ENCODE measurements at regions not wholly inside any gene's neighbourhood (a gene's known extent, or its start where the extent isn't known, plus 50 kb on each side); places are given as distances from the start of the nearest gene placed in this dataset.

DNA sequence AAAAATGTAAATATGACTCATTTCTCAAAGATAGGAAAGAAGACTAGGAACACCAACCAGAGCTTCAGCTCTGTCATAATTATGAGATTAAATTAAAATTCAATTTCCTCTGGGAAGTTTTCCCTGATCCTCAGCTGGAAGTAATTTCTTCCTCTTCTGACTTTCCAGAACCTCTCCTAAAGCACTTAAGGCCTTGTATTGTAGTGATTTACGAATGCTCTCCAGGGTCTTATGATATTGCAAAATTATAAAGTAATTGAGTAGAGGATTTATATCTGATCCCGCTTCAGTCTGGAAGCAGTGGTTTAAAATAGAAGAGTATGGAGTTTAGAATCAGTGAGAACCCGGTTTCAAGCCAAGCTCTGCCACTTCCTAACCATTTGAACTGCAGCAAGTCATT lies 279.8 kb downstream of the ZPLD1 start:
- in situ Hi-C loops (cut with HindIII; ENCODE audit: low pct_unique_long_range_greater_than_20kb, low sequenced_read_pairs) = no loop called here
- BruUV-seq (replicated peaks) = no TSS peak
- H3K4me1 ChIP-seq (ENCODE audit: control insufficient read depth, insufficient read depth, low read length) = no peaks in the 10 kb centered on the region
- no peaks in the 10 kb centered on the region for H3K36me3 ChIP-seq (ENCODE audit: control insufficient read depth, insufficient read depth, low read length)
- H3K27me3 ChIP-seq (ENCODE audit: control insufficient read depth, insufficient read depth, low read length) = no peaks in the 10 kb centered on the region
- no peak overlapping the region for H3K4me3 ChIP-seq (ENCODE audit: low read depth in 2 of 2, low read length in 2 of 2)
- H3K27ac ChIP-seq (ENCODE audit: low read length) = no peak overlapping the region
- no peaks in the 10 kb centered on the region for H3K9me3 ChIP-seq (ENCODE audit: control insufficient read depth, insufficient read depth, low read depth, low read length)
- ChIA-PET CTCF (no interaction called here), POLR2A (no interaction called here)
- TF ChIP-seq POLR2AphosphoS5 (IDR thresholded peaks at IDR 0.05; ENCODE audit: low read depth, low read length) (no peak), SIN3A (IDR thresholded peaks at IDR 0.05; ENCODE audit: borderline replicate concordance, insufficient read depth, low read depth, low read length) (no peak), TCF7L2 (IDR thresholded peaks at IDR 0.05; ENCODE audit: low read depth, low read length) (no peak)
- TF ChIP-seq, protein P1, sequence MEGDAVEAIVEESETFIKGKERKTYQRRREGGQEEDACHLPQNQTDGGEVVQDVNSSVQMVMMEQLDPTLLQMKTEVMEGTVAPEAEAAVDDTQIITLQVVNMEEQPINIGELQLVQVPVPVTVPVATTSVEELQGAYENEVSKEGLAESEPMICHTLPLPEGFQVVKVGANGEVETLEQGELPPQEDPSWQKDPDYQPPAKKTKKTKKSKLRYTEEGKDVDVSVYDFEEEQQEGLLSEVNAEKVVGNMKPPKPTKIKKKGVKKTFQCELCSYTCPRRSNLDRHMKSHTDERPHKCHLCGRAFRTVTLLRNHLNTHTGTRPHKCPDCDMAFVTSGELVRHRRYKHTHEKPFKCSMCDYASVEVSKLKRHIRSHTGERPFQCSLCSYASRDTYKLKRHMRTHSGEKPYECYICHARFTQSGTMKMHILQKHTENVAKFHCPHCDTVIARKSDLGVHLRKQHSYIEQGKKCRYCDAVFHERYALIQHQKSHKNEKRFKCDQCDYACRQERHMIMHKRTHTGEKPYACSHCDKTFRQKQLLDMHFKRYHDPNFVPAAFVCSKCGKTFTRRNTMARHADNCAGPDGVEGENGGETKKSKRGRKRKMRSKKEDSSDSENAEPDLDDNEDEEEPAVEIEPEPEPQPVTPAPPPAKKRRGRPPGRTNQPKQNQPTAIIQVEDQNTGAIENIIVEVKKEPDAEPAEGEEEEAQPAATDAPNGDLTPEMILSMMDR (IDR thresholded peaks at IDR 0.05) = no peak
- TF ChIP-seq, protein P2, sequence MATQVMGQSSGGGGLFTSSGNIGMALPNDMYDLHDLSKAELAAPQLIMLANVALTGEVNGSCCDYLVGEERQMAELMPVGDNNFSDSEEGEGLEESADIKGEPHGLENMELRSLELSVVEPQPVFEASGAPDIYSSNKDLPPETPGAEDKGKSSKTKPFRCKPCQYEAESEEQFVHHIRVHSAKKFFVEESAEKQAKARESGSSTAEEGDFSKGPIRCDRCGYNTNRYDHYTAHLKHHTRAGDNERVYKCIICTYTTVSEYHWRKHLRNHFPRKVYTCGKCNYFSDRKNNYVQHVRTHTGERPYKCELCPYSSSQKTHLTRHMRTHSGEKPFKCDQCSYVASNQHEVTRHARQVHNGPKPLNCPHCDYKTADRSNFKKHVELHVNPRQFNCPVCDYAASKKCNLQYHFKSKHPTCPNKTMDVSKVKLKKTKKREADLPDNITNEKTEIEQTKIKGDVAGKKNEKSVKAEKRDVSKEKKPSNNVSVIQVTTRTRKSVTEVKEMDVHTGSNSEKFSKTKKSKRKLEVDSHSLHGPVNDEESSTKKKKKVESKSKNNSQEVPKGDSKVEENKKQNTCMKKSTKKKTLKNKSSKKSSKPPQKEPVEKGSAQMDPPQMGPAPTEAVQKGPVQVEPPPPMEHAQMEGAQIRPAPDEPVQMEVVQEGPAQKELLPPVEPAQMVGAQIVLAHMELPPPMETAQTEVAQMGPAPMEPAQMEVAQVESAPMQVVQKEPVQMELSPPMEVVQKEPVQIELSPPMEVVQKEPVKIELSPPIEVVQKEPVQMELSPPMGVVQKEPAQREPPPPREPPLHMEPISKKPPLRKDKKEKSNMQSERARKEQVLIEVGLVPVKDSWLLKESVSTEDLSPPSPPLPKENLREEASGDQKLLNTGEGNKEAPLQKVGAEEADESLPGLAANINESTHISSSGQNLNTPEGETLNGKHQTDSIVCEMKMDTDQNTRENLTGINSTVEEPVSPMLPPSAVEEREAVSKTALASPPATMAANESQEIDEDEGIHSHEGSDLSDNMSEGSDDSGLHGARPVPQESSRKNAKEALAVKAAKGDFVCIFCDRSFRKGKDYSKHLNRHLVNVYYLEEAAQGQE (IDR thresholded peaks at IDR 0.05; ENCODE audit: insufficient read depth in 1 of 2, low read depth in 2 of 2, low read length in 1 of 2) = no peak
- ATAC-seq (no peak), DNase-seq (ENCODE audit: low read depth, low spot score) (no peak)
- intact Hi-C loops (cut with micrococcal nuclease; ENCODE audit: unreplicated experiment) = no loop called here

DNA sequence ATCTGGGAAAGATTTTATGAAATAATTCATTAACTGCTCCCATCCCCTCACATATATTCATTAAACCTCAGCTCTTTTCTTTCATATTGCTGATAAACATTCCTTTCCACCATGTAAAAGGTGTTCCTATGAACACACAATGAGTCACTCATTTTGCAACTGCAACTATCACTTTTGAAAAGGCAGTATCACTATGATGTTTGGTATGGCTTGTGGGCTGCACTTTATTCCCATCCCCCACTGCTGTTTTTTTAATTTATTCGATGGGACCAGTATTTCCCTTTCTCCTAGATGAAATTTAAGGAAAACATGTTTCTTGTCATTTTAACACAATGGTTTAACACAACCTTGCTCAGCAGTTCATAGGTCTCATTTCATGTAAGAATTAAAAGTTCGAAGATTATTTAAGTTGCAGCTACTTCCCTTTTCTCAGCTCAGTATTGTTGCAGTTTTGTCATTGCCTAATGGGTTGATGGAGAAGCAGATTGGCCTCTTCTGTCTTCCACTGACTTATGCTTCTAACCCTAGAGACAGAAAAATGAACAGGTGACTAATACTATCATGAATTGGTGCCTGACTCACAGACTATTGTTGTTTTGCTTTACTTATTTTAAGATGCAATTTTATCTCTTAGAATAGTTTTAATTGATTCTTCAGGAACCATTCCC lies 280.3 kb downstream of the ZPLD1 start:
- DNase-seq (ENCODE audit: low read depth, low spot score) = no peak
- H3K27me3 ChIP-seq (ENCODE audit: control insufficient read depth, insufficient read depth, low read length) = no peaks in the 10 kb centered on the region
- H3K36me3 ChIP-seq (ENCODE audit: control insufficient read depth, insufficient read depth, low read length) = no peaks in the 10 kb centered on the region
- in situ Hi-C loops (cut with HindIII; ENCODE audit: low pct_unique_long_range_greater_than_20kb, low sequenced_read_pairs) (no loop called here), intact Hi-C loops (cut with micrococcal nuclease; ENCODE audit: unreplicated experiment) (no loop called here)
- POLR2A ChIA-PET = no interaction called here
- CTCF ChIA-PET = no interaction called here
- no peak overlapping the region for H3K27ac ChIP-seq (ENCODE audit: low read length)
- H3K4me3 ChIP-seq (ENCODE audit: low read depth in 2 of 2, low read length in 2 of 2) = no peak overlapping the region
- TF ChIP-seq, protein P2 (IDR thresholded peaks at IDR 0.05; ENCODE audit: insufficient read depth in 1 of 2, low read depth in 2 of 2, low read length in 1 of 2) = no peak
- TF ChIP-seq POLR2AphosphoS5 (IDR thresholded peaks at IDR 0.05; ENCODE audit: low read depth, low read length) = no peak
- TF ChIP-seq, protein P1 (IDR thresholded peaks at IDR 0.05) = no peak
- TF ChIP-seq TCF7L2 (IDR thresholded peaks at IDR 0.05; ENCODE audit: low read depth, low read length) = no peak
- no peak for TF ChIP-seq SIN3A (IDR thresholded peaks at IDR 0.05; ENCODE audit: borderline replicate concordance, insufficient read depth, low read depth, low read length)
- no TSS peak for BruUV-seq (replicated peaks)
- H3K9me3 ChIP-seq (ENCODE audit: control insufficient read depth, insufficient read depth, low read depth, low read length) = no peaks in the 10 kb centered on the region
- no peaks in the 10 kb centered on the region for H3K4me1 ChIP-seq (ENCODE audit: control insufficient read depth, insufficient read depth, low read length)
- no peak for ATAC-seq
